Bronchial epithelial cell (primary cell): ENCODE measurements at regions not wholly inside any gene's neighbourhood (a gene's known extent, or its start where the extent isn't known, plus 50 kb on each side); places are given as distances from the start of the nearest gene placed in this dataset.
A peak's percentile ranks its signal among the peaks of the same experiment; 100 is the strongest.

Source experiments
- DNase-seq: peaks from one replicate; pipeline ENCODE4 v3.0.0-alpha.2; 2010; ENCODE audit warnings: low read depth
- FAIRE-seq: peaks from 2 replicates; lab custom pipeline; 2011; peaks lifted over from hg19 to GRCh38; lab: Jason Lieb, UNC
- H3K27me3 ChIP-seq: 2 replicates; pipeline ENCODE4 v1.5.1; 2011; ENCODE audit warnings: low read length; ENCODE audit not compliant: control insufficient read depth, insufficient read depth
- H3K36me3 ChIP-seq: 2 replicates; pipeline ENCODE4 v1.5.1; 2011; ENCODE audit warnings: low read length; ENCODE audit not compliant: control insufficient read depth, insufficient read depth
- H3K4me3 ChIP-seq: 2 replicates; pipeline ENCODE4 v1.5.1; 2011; ENCODE audit warnings: mild to moderate bottlenecking, low read depth, low read length, control low read depth
- TF ChIP-seq, protein P1 (sequence below): IDR thresholded peaks from 2 replicates; pipeline ENCODE4 v1.5.1; 2011; ENCODE audit warnings: mild to moderate bottlenecking, moderate library complexity, low read length, control low read depth, inconsistent platforms; ENCODE audit not compliant: insufficient read depth, severe bottlenecking

DNA sequence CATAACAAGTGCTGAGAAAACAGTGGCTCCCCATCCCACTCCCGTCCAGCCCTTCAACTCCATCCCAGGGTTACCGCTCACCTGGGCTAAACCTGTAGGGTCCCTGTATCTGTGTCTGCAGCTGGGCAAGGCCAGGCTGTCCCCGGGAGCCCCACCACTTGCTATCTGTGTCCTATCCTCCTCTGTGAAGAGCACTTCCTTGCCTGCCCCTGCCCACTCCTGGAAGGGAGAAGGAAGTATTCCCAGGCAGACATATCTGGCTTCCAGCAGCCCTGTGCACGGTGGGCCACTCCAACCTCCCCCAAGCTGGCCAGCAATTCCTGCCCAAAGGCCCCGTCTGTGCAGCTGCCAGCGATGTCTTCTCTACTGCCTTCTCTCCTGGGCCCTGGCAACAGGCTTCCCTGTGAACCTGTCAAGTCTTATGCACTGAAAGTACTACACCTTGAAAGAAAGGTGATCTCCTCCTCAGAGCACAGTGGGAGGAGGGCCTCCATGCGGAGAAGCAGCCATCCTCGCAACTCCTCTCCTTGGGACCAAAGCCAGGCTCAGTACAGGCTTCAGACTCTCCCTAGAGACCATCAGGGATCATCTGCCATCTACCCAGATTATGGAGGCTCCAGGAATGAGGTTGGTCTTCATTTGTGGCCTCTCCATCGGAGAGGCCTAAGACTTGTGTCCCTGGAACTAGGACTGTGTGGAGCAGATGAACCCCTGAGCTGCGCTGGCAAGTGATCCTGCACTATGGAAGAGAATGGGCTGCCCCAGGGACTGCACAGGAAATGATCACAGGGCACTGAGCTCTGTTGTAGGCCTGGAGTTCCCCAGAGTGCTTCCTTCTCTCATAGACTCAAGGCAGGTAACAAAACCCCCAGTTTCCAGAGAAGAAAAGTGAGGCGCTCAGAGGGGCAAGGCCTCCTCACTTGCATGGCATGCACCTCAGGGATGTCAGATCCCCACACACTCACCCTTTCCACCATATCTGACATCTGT lies 663.6 kb downstream of the BCL11B start:
- no peak for FAIRE-seq
- no peak overlapping the region for H3K4me3 ChIP-seq

DNA sequence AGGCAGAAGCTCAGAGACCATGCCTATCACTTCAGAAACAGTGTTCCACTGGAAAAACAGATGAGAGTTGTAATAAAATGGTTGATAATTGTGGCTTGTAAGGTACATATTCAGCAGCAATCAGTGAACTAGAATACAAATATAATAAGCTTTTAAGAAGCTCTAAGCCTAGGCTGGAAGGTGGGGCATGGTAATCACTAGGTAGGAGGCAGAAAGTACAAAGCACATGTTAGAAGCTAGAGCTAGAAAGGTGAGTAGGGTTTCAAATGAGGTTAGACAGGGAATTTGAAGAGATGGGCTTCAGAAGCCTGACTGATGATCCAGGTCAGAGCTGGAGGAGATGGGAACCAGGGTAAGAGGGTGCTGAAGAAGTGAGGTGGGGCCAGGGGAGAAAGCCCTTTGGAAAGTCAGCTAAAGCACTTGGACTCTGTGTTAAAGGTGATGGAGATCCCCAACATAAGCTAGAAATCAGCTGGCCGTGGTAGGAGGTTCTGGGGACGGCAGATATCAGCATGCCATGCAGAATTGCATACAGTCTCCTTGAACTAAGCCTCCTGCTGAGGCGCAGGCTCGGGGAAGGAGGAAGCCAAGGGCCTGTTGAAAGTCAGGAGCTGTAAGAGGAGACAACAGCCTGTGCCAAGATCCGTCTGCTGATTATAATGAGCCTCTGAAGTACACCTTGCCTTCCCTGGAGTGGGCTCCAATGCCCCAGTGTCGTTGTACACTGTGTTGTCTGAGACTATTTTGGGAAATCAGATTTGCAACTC lies 659.4 kb downstream of the BCL11B start:
- DNase-seq (no peak), FAIRE-seq (peak; percentile 50)
- no peaks in the 10 kb centered on the region for H3K36me3 ChIP-seq
- H3K4me3 ChIP-seq: no peak overlapping the region
- TF ChIP-seq, protein P1, sequence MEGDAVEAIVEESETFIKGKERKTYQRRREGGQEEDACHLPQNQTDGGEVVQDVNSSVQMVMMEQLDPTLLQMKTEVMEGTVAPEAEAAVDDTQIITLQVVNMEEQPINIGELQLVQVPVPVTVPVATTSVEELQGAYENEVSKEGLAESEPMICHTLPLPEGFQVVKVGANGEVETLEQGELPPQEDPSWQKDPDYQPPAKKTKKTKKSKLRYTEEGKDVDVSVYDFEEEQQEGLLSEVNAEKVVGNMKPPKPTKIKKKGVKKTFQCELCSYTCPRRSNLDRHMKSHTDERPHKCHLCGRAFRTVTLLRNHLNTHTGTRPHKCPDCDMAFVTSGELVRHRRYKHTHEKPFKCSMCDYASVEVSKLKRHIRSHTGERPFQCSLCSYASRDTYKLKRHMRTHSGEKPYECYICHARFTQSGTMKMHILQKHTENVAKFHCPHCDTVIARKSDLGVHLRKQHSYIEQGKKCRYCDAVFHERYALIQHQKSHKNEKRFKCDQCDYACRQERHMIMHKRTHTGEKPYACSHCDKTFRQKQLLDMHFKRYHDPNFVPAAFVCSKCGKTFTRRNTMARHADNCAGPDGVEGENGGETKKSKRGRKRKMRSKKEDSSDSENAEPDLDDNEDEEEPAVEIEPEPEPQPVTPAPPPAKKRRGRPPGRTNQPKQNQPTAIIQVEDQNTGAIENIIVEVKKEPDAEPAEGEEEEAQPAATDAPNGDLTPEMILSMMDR: no peak
- H3K27me3 ChIP-seq: no peaks in the 10 kb centered on the region

More for the DNA sequence above, 663.6 kb downstream of the BCL11B start:
- Histone ChIP-seq H3K36me3 (no peaks in the 10 kb centered on the region), H3K27me3 (no peaks in the 10 kb centered on the region)
- TF ChIP-seq, protein P1: no peak
- no peak for DNase-seq

DNA sequence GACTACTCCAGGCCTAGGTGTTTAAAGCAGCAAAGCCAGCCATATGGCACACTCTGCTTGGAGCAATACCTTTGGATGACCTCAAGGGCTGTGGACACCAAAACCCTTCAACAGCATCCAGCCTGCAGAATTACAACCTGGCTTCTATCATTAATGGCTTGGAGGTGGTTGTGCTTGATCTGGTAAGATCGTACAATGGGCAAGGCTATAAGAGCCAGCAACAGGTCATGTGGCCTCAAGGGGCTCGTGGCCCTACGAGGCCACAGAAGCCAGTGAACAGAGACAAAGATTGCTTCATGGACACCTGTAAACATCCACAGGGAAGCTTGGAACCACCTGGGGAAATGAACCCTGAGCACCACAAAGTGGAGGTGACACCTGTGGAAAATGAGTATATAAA lies 657.3 kb downstream of the BCL11B start:
- no peaks in the 10 kb centered on the region for H3K27me3 ChIP-seq
- no peak overlapping the region for H3K4me3 ChIP-seq
- FAIRE-seq (no peak), DNase-seq (no peak)
- TF ChIP-seq, protein P1: no peak
- H3K36me3 ChIP-seq: no peaks in the 10 kb centered on the region

DNA sequence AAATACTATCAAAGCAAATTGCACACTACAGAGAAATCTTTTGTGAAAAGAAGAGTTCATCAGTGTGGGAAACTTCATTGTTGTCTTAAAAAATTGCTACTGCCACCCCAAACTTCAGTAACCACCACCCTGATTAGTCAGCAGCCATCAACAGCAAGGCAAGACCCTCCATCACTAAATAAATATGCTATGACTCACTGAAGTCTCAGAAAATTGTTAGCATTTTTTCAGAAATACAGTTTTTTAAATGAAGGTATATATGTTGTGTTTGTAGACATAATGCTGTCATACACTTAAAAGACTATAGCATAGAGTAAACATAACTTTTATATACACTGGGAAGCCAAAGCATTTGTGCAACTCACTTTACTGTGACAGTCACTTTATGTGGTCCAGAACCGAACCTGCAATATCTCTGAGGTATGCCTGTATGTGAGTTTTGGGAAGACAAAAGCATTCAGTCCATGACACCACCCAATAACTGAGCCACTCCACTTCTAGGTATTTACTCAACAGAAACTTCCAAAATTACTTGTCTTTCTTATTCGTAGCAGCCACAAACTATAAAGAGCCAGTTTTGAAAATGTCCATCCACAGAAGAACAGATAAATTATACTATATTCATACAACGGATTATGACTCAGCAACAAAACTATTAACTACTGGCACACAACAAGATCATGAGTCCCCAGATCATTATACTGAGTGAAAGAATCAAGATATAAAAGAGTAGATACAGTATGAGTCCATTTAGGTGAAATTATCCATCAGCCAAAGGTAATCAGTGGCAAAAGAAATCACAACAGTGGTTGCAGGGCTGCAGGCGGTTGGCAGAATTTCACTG lies 649.6 kb downstream of the BCL11B start:
- DNase-seq (peak; percentile 30), FAIRE-seq (no peak)
- TF ChIP-seq, protein P1: no peak
- Histone ChIP-seq H3K4me3 (no peak overlapping the region), H3K36me3 (no peaks in the 10 kb centered on the region), H3K27me3 (no peaks in the 10 kb centered on the region)

DNA sequence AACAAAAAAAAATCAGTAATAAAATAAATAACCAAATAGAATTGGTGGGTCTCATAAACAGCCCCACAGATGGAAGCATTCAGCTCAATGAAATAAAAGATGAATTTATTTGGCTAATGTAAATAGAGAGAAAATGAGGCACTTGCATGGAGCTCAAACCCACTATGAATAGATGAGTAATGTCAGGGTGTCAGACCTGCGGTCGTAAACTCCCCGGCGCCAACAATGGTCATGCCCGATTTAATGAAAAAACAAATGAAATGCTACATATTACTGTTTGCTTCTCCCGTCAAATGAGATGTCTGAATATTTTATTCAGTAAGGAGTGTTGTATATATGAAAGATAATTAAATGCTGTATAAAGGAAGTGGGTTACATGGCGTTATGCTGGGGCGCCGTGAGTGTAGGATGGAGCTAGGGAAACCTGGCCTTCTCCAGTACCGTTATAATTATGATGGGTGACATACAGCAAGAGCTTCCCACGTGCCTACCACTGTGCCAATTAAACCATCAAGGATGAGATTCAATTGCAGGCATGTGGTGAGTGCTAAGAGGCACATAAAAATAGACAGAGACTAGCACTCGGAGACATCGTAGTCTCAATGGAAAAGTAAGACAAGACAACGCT lies 648.1 kb downstream of the BCL11B start:
- no peaks in the 10 kb centered on the region for H3K27me3 ChIP-seq
- FAIRE-seq: no peak
- no peaks in the 10 kb centered on the region for H3K36me3 ChIP-seq
- H3K4me3 ChIP-seq: no peak overlapping the region
- no peak for DNase-seq
- TF ChIP-seq, protein P1: no peak
